Sigmoid colon (tissue), 4 donors: ENCODE measurements at regions not wholly inside any gene's neighbourhood (a gene's known extent, or its start where the extent isn't known, plus 50 kb on each side); places are given as distances from the start of the nearest gene placed in this dataset.

Experiments used
- CTCF ChIP-seq, 4 experiments: fragments of 450-650 bp in 3 of 4; fragments of 200-600 bp in 1 of 4; IDR thresholded peaks; one replicate each; pipeline ENCODE4 v1.5.1; 2016 to 2019; ENCODE audit warnings: antibody characterized with exemption in 4 of 4, mild to moderate bottlenecking in 3 of 4, moderate library complexity in 2 of 4
- EP300 ChIP-seq, 4 donors: sonication (generic); formaldehyde crosslinking; IDR thresholded peaks; one replicate each; pipeline ENCODE4 v1.6.1; 2017; ENCODE audit warnings: antibody characterized with exemption in 4 of 4
- POLR2AphosphoS5 ChIP-seq, 4 donors: sonication (generic); formaldehyde crosslinking; IDR thresholded peaks; one replicate each; pipeline ENCODE4 v1.6.1; 2017; ENCODE audit warnings: antibody characterized with exemption in 4 of 4

GRCh38 chr22:26766510-26767350, 109.3 kb downstream of the MIAT start:
- no peak for TF ChIP-seq CTCF (IDR thresholded peaks at IDR 0.05)
- TF ChIP-seq EP300 (IDR thresholded peaks at IDR 0.05) = no peak
- no peak for TF ChIP-seq POLR2AphosphoS5 (IDR thresholded peaks at IDR 0.05)
